Keratinocyte (primary cell): ENCODE measurements at regions not wholly inside any gene's neighbourhood (a gene's known extent, or its start where the extent isn't known, plus 50 kb on each side); places are given as distances from the start of the nearest gene placed in this dataset.
A peak's percentile ranks its signal among the peaks of the same experiment; 100 is the strongest.

Experiments used
- DNase-seq: peaks from one replicate; pipeline ENCODE4 v3.0.0-alpha.2; 2011; ENCODE audit warnings: low read depth, missing footprints, low spot score
- FAIRE-seq: peaks from 2 replicates; lab custom pipeline; 2011; peaks lifted over from hg19 to GRCh38; lab: Jason Lieb, UNC
- H2AFZ ChIP-seq: 2 replicates; pipeline ENCODE4 v1.6.0; 2012; ENCODE audit warnings: low read length, control low read depth, inconsistent platforms; ENCODE audit not compliant: control insufficient read depth
- H3K27ac ChIP-seq: 2 replicates; pipeline ENCODE4 v1.5.1; 2011; ENCODE audit warnings: low read length; ENCODE audit not compliant: control insufficient read depth, insufficient read depth
- H3K27me3 ChIP-seq: 3 replicates; pipeline ENCODE4 v1.6.0; 2011; ENCODE audit warnings: low read length; ENCODE audit not compliant: control insufficient read depth, insufficient read depth; ENCODE audit errors: extremely low read depth
- H3K36me3 ChIP-seq, 2 experiments: 2 replicates in 1 of 2; 3 replicates in 1 of 2; pipeline ENCODE4 v1.5.1; 2011; ENCODE audit warnings: low read length in 2 of 2, mild to moderate bottlenecking in 1 of 2; ENCODE audit not compliant: control insufficient read depth in 2 of 2, insufficient read depth in 2 of 2; ENCODE audit errors: extremely low read depth in 1 of 2
- H3K4me1 ChIP-seq: 3 replicates; pipeline ENCODE4 v1.5.1; 2011; ENCODE audit warnings: low read length; ENCODE audit not compliant: control insufficient read depth, insufficient read depth; ENCODE audit errors: extremely low read depth
- H3K4me2 ChIP-seq: 3 replicates; pipeline ENCODE4 v1.6.0; 2011; ENCODE audit warnings: low read depth, low read length; ENCODE audit not compliant: control insufficient read depth, insufficient read depth; ENCODE audit errors: extremely low read depth
- H3K4me3 ChIP-seq, 3 experiments: fragments of 200-600 bp in 1 of 3; sonication (generic) in 1 of 3; 2 replicates in 2 of 3; 3 replicates in 1 of 3; pipeline ENCODE4 v1.5.1; 2011 to 2016; ENCODE audit warnings: low read length in 3 of 3, mild to moderate bottlenecking in 3 of 3, control low read depth in 2 of 3, inconsistent platforms in 1 of 3, low read depth in 1 of 3, mixed read lengths in 1 of 3, mixed run types in 1 of 3, moderate library complexity in 1 of 3; ENCODE audit not compliant: control insufficient read depth in 2 of 3, insufficient read depth in 2 of 3; ENCODE audit errors: extremely low read depth in 1 of 3
- H3K79me2 ChIP-seq: 2 replicates; pipeline ENCODE4 v1.6.0; 2012; ENCODE audit warnings: low read length; ENCODE audit not compliant: control insufficient read depth, insufficient read depth
- H3K9ac ChIP-seq: 3 replicates; pipeline ENCODE4 v1.6.0; 2011; ENCODE audit warnings: low read length; ENCODE audit not compliant: control insufficient read depth, insufficient read depth; ENCODE audit errors: extremely low read depth
- H3K9me1 ChIP-seq: 3 replicates; pipeline ENCODE4 v1.6.0; 2011; ENCODE audit warnings: low read length; ENCODE audit not compliant: control insufficient read depth, insufficient read depth; ENCODE audit errors: extremely low read depth
- H3K9me3 ChIP-seq: 2 replicates; pipeline ENCODE4 v1.5.1; 2012; ENCODE audit warnings: low read depth, low read length; ENCODE audit not compliant: control insufficient read depth
- H4K20me1 ChIP-seq: 3 replicates; pipeline ENCODE4 v1.6.0; 2011; ENCODE audit warnings: low read length; ENCODE audit not compliant: control insufficient read depth, insufficient read depth; ENCODE audit errors: extremely low read depth
- EZH2 ChIP-seq: IDR thresholded peaks from one replicate; pipeline ENCODE4 v1.6.1; 2012; ENCODE audit warnings: inconsistent platforms, mild to moderate bottlenecking, low read length, moderate library complexity
- dilution Hi-C: fragments of 300-500 bp; cut with MboI; formaldehyde crosslinking; loops from one replicate; pipeline ENCODE4 v1.7.0; 2020; ENCODE audit warnings: low sequenced_read_pairs; ENCODE audit not compliant: extremely low pct_ligation_motif_present
- TF ChIP-seq, protein P1 (sequence below), 3 experiments: IDR thresholded peaks in 1 of 3; conservative IDR thresholded peaks in 1 of 3; optimal IDR thresholded peaks in 1 of 3; 2 replicates in 2 of 3; 3 replicates in 1 of 3; pipeline versions ENCODE3 to v1.5.1; 2011; ENCODE audit warnings: low read length in 3 of 3, mild to moderate bottlenecking in 3 of 3, moderate library complexity in 2 of 3, control low read depth in 1 of 3, inconsistent platforms in 1 of 3; ENCODE audit not compliant: insufficient read depth in 2 of 3; ENCODE audit errors: extremely low read depth in 1 of 3

DNA sequence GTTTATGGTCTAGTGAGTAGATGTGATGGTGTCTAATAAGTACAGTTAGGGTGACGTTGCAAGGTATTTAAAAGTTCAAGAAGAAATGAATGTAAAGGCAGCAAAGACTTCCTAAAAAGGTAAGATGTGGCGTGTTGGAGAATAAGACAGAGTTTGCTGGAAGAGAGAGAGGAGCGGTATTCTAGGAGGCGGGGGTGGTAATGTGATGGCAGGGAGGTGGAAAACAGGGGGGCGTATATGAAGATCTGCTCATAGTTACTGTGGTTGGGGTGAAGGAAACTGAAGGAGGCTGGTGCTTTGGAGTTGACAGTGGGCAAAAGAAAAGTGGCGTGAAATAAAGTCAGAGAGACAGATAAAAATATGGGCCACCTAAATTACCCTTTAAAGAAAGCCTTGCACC lies 164.9 kb upstream of the LRRN1 start:
- Histone ChIP-seq H3K27ac (no peak overlapping the region), H3K36me3 (no peaks in the 10 kb centered on the region), H3K9me3 (no peaks in the 10 kb centered on the region), H3K79me2 (no peaks in the 10 kb centered on the region), H3K4me2 (no peak overlapping the region), H3K9me1 (no peaks in the 10 kb centered on the region), H4K20me1 (no peaks in the 10 kb centered on the region), H3K27me3 (no peaks in the 10 kb centered on the region), H3K4me1 (peaks cover 13% of the 10 kb centered on the region), H3K4me3 (no peak overlapping the region), H3K9ac (no peak overlapping the region), H2AFZ (no peak overlapping the region)
- TF ChIP-seq, protein P1, sequence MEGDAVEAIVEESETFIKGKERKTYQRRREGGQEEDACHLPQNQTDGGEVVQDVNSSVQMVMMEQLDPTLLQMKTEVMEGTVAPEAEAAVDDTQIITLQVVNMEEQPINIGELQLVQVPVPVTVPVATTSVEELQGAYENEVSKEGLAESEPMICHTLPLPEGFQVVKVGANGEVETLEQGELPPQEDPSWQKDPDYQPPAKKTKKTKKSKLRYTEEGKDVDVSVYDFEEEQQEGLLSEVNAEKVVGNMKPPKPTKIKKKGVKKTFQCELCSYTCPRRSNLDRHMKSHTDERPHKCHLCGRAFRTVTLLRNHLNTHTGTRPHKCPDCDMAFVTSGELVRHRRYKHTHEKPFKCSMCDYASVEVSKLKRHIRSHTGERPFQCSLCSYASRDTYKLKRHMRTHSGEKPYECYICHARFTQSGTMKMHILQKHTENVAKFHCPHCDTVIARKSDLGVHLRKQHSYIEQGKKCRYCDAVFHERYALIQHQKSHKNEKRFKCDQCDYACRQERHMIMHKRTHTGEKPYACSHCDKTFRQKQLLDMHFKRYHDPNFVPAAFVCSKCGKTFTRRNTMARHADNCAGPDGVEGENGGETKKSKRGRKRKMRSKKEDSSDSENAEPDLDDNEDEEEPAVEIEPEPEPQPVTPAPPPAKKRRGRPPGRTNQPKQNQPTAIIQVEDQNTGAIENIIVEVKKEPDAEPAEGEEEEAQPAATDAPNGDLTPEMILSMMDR (optimal IDR thresholded peaks at IDR 0.05 in 1 of 3, IDR thresholded peaks at IDR 0.05 in 1 of 3, conservative IDR thresholded peaks at IDR 0.05 in 1 of 3; ENCODE audit: extremely low read depth in 1 of 3, insufficient read depth in 2 of 3, low read length in 3 of 3) = no peak
- no peak for TF ChIP-seq EZH2
- dilution Hi-C loops = no loop called here
- DNase-seq (no peak), FAIRE-seq (no peak)

- dilution Hi-C loops = no loop called here
- peak; percentile 13 for FAIRE-seq
These were observed 165.5 kb upstream of the LRRN1 start for GRCh38 chr3:3633761-3634160.

More at GRCh38 chr3:3633761-3634160, 165.5 kb upstream of the LRRN1 start:
- no peaks in the 10 kb centered on the region for H3K27me3 ChIP-seq
- H3K4me1 ChIP-seq = peaks cover 13% of the 10 kb centered on the region
- no peak overlapping the region for H3K9ac ChIP-seq
- no peaks in the 10 kb centered on the region for H3K9me3 ChIP-seq
- no peak overlapping the region for H2AFZ ChIP-seq
- no peaks in the 10 kb centered on the region for H3K79me2 ChIP-seq
- TF ChIP-seq EZH2 = no peak
- TF ChIP-seq, protein P1 (optimal IDR thresholded peaks at IDR 0.05 in 1 of 3, IDR thresholded peaks at IDR 0.05 in 1 of 3, conservative IDR thresholded peaks at IDR 0.05 in 1 of 3; ENCODE audit: extremely low read depth in 1 of 3, insufficient read depth in 2 of 3, low read length in 3 of 3) = no peak
- H3K4me3 ChIP-seq = no peak overlapping the region
- no peaks in the 10 kb centered on the region for H3K36me3 ChIP-seq
- no peak for DNase-seq
- no peak overlapping the region for H3K4me2 ChIP-seq
- no peaks in the 10 kb centered on the region for H3K9me1 ChIP-seq
- no peaks in the 10 kb centered on the region for H4K20me1 ChIP-seq
- no peak overlapping the region for H3K27ac ChIP-seq
